ENCODE measurements at regions not wholly inside any gene's neighbourhood (a gene's known extent, or its start where the extent isn't known, plus 50 kb on each side); places are given as distances from the start of the nearest gene placed in this dataset.

- no peaks in the 10 kb centered on the region for H3K9me3 ChIP-seq
- no peak overlapping the region for H3K4me3 ChIP-seq
- H3K36me3 ChIP-seq, result no peaks in the 10 kb centered on the region
- no peak for DNase-seq (ENCODE audit: extremely low spot score in 2 of 2)
- intact Hi-C loops (cut with DNase I), result no loop called here
- no peaks in the 10 kb centered on the region for H3K4me1 ChIP-seq
- H3K27ac ChIP-seq, result no peak overlapping the region
- no peaks in the 10 kb centered on the region for H3K27me3 ChIP-seq
- TF ChIP-seq POLR2AphosphoS5 (IDR thresholded peaks at IDR 0.05; ENCODE audit: insufficient read depth in 1 of 2, low read depth in 1 of 2) (no peak), CTCF (IDR thresholded peaks at IDR 0.05) (no peak)
Measured at GRCh38 chr16:8519179-8519578, 71.1 kb downstream of the TMEM114 start.

- no peaks in the 10 kb centered on the region for H3K27me3 ChIP-seq
- no peak for DNase-seq (ENCODE audit: extremely low spot score in 2 of 2)
- no peak overlapping the region for H3K4me3 ChIP-seq
- H3K27ac ChIP-seq, result no peak overlapping the region
- intact Hi-C loops (cut with DNase I), result no loop called here
- H3K4me1 ChIP-seq, result no peaks in the 10 kb centered on the region
- TF ChIP-seq POLR2A (IDR thresholded peaks at IDR 0.05) (no peak), POLR2AphosphoS5 (IDR thresholded peaks at IDR 0.05; ENCODE audit: insufficient read depth in 1 of 2, low read depth in 1 of 2) (no peak), CTCF (IDR thresholded peaks at IDR 0.05) (no peak)
- no peaks in the 10 kb centered on the region for H3K36me3 ChIP-seq
- H3K9me3 ChIP-seq, result no peaks in the 10 kb centered on the region
Measured at GRCh38 chr16:8517280-8517679, 73.0 kb downstream of the TMEM114 start.

- Histone ChIP-seq H3K4me3 (no peak overlapping the region), H3K4me1 (no peaks in the 10 kb centered on the region), H3K36me3 (no peaks in the 10 kb centered on the region), H3K9me3 (no peaks in the 10 kb centered on the region), H3K27ac (no peak overlapping the region), H3K27me3 (no peaks in the 10 kb centered on the region)
- TF ChIP-seq POLR2A (IDR thresholded peaks at IDR 0.05), result no peak
- no peak for TF ChIP-seq CTCF (IDR thresholded peaks at IDR 0.05)
- no peak for TF ChIP-seq POLR2AphosphoS5 (IDR thresholded peaks at IDR 0.05; ENCODE audit: insufficient read depth in 1 of 2, low read depth in 1 of 2)
- no peak for DNase-seq (ENCODE audit: extremely low spot score in 2 of 2)
- intact Hi-C loops (cut with DNase I), result no loop called here
Measured at GRCh38 chr16:8516471-8516870, 73.8 kb downstream of the TMEM114 start.

- intact Hi-C loops (cut with DNase I), result no loop called here
- no peak for TF ChIP-seq CTCF (IDR thresholded peaks at IDR 0.05)
- TF ChIP-seq POLR2A (IDR thresholded peaks at IDR 0.05), result no peak
- TF ChIP-seq POLR2AphosphoS5 (IDR thresholded peaks at IDR 0.05; ENCODE audit: insufficient read depth in 1 of 2, low read depth in 1 of 2), result no peak
Measured at GRCh38 chr16:8512941-8513624, 77.2 kb downstream of the TMEM114 start.

GRCh38 chr16:8511464-8511863 lies 78.8 kb downstream of the TMEM114 start:
- no peak for TF ChIP-seq POLR2A (IDR thresholded peaks at IDR 0.05)
- Histone ChIP-seq H3K36me3 (no peaks in the 10 kb centered on the region), H3K27me3 (no peaks in the 10 kb centered on the region), H3K27ac (no peak overlapping the region), H3K9me3 (no peaks in the 10 kb centered on the region), H3K4me3 (no peak overlapping the region), H3K4me1 (no peaks in the 10 kb centered on the region)
- DNase-seq (ENCODE audit: extremely low spot score in 2 of 2), result no peak
- intact Hi-C loops (cut with DNase I), result no loop called here

More at GRCh38 chr16:8512941-8513624, 77.2 kb downstream of the TMEM114 start:
- no peak overlapping the region for H3K4me3 ChIP-seq
- H3K27ac ChIP-seq, result no peak overlapping the region
- DNase-seq (ENCODE audit: extremely low spot score in 2 of 2), result no peak
- no peaks in the 10 kb centered on the region for H3K36me3 ChIP-seq
- no peaks in the 10 kb centered on the region for H3K27me3 ChIP-seq
- H3K4me1 ChIP-seq, result no peaks in the 10 kb centered on the region
- H3K9me3 ChIP-seq, result no peaks in the 10 kb centered on the region

Measured in vagina (tissue), 2 donors.